LNCaP clone FGC (cell line): ENCODE measurements at regions not wholly inside any gene's neighbourhood (a gene's known extent, or its start where the extent isn't known, plus 50 kb on each side); places are given as distances from the start of the nearest gene placed in this dataset.

Experiments
- DNase-seq: peaks from one replicate; pipeline ENCODE4 v3.0.0-alpha.2; 2011; ENCODE audit warnings: low read depth
- H3K4me3 ChIP-seq: 2 replicates; pipeline ENCODE4 v1.5.1; 2011; ENCODE audit warnings: mild to moderate bottlenecking, low read depth, low read length, control low read depth
- CTCF ChIP-seq: IDR thresholded peaks from 2 replicates; pipeline ENCODE4 v1.5.1; 2012; ENCODE audit warnings: mild to moderate bottlenecking; ENCODE audit not compliant: control insufficient read depth, insufficient read depth; ENCODE audit errors: extremely low read depth

- no peak for DNase-seq
- H3K4me3 ChIP-seq, result no peak overlapping the region
- no peak for TF ChIP-seq CTCF
These were observed 69.1 kb upstream of the TARS1 start for GRCh38 chr5:33371660-33372059.

GRCh38 chr5:33372721-33373472, 67.9 kb upstream of the TARS1 start:
- no peak for TF ChIP-seq CTCF
- H3K4me3 ChIP-seq, result no peak overlapping the region
- DNase-seq, result no peak

GRCh38 chr5:33375900-33376299, 64.9 kb upstream of the TARS1 start:
- no peak for DNase-seq
- H3K4me3 ChIP-seq, result no peak overlapping the region
- no peak for TF ChIP-seq CTCF

DNA sequence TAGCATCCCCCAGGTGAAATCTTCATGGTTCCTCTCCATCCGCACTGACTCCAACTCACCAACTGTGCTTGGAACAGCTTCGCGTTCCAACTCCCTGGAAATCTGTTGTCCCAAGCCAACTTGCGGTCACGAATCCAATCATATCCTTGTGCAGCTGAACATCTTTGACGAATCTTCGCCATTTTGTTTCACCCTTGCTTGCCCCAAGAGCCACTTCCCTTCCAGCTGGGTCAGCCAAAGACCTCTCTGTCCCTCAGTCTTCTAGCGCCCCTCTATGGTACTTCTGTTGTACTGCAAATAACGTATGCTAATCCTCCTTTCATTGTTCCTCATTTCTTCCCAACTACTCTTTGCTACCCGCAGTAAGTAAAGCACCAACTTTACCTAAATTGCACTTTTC, 61.0 kb upstream of the TARS1 start:
- no peak for DNase-seq
- peak; percentile 34; the same call in 1 of the 2 replicates for TF ChIP-seq CTCF
- no peak overlapping the region for H3K4me3 ChIP-seq

DNA sequence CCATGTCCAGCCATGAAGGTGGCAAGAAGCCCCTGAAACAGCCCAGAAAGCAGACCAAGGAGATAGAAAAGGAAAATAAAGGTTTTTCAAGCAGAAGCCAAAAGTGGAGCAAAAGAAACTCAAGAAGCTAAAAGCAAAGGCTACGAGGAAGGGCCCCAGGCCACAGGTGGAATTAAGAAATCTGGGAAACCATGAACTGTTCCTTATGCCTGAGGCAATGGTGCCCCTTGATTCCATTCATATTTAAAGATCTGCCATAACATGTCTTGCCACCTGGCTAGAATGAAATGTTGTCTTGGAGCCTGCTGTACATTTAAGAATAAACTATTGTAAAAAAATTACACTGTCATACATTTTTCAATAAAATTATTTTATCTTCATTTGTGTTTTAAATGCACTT, 59.5 kb upstream of the TARS1 start:
- no peak for DNase-seq
- no peak for TF ChIP-seq CTCF
- no peak overlapping the region for H3K4me3 ChIP-seq
